Hypothalamus (tissue), 51 donors: ENCODE measurements at regions not wholly inside any gene's neighbourhood (a gene's known extent, or its start where the extent isn't known, plus 50 kb on each side); places are given as distances from the start of the nearest gene placed in this dataset.

Experiments used
- DNase-seq, 51 donors: peaks; one replicate each; lab custom pipeline; 2025; lab: John Stamatoyannopoulos, UW

DNA sequence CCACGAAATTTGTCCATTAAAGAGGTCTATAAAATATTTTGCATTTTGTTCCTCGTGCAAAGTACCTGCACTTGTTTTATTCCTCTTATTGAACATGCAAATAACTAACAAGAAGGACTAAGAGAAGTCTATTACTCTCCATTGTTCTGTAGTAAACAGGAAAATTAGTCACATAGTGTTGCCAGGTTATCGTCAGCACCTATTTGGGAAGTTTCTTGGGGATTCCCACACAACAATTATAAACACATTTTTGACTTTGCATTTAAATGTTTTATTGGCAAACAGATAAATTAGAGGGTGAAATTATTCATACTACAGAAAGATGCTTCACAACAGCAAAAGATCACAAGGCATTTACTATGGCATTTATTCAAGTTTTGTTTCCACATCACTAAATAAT is 174.5 kb downstream of the ZC3H11B start:
- no peak for DNase-seq

- no peak for DNase-seq
Observed at GRCh38 chr1:219434923-219435297, 178.0 kb downstream of the ZC3H11B start.

GRCh38 chr1:219434285-219434922 is 178.5 kb downstream of the ZC3H11B start:
- no peak for DNase-seq

DNA sequence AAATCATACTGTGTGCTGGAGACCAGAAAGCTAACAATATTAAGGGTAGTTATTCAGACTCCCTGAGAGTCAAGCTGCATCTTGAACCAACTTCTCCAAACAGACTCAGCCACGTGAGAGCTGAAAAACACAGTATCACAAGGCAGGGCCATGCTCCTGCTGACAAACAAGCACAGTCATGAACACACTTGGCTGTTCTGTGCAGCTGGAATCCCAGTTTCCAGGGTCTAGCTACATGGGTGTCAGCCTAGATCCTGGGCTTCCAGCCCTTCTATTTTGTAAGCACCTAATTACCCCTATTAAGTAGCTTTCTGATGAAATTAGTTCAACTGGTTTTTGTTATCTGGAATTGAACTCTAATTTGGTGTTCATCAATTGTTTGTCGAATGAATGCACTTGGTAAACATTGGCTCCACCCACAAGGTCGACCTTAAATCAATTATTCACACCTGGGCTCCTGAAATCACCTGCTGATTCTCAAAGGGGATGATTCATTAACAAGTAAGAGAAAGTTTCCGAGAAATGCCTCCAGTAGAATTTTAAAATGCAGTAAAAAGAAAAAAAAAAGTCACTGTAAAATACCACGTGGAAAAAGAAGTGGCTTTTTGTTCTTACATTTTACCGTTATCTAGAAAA is 179.3 kb downstream of the ZC3H11B start:
- peak in 1 of 51 donors; percentile 2 for DNase-seq

DNA sequence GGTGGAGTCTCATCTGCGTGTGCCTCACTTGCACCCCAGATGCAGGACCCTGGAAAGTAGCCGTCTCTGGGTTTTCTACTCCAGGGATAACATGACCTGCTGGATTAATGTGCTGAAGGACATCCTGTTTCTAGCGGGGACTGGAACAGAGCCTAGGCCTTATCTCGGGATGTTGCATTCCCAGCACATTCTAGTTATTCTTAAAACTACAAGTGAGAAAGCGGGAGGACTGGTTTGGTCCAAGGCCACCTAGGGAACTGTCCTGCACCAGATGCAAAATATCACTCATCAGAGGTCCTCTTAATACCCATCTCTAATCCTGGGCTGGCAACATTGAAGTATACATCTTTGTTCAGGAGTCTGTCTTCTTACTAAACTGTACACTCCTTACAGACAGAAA is 179.9 kb downstream of the ZC3H11B start:
- no peak for DNase-seq

- peak in 2 of 51 donors; percentile 1 to 3 for DNase-seq
Observed at GRCh38 chr1:219432191-219432606, 180.7 kb downstream of the ZC3H11B start.

GRCh38 chr1:219430419-219430818 is 182.5 kb downstream of the ZC3H11B start:
- DNase-seq: no peak

DNA sequence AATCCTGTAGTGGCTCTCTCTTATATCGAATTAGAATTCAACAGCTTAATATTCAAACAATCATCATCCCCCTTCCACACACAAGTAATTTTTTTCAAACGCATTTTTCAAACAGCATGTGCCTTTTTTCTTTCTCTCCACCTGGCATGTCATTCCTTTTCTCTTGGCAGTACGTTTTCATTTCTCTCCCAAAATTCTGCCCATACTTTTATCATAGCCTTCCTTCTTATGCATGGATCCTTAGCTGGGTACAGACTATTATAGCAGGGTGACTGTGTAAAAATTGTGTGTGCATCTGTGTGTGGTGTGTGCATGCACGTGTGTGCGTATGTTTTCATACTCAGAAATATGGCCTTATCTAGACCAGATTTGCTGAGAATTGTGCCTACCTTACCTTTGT is 184.3 kb downstream of the ZC3H11B start:
- no peak for DNase-seq

GRCh38 chr1:219427989-219428388 is 184.9 kb downstream of the ZC3H11B start:
- DNase-seq: no peak

DNA sequence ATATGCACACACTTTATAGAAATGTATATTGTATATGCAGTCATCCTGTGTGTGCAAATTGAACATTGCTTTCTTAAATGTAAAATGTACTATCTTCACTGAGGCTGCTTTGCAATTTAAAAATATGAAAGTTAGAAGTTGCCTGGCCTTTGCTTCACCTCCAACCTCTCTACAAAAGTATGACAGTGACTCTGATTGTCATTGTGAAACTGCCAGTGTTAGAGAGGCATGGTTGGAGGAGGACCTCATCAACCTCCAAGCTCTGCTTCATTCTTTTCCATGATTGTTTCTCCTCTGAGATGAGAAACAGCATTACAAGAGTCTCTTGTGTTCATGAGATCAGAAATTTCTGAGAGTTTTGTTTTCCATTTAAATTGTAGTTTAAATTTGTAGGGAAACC is 185.5 kb downstream of the ZC3H11B start:
- no peak for DNase-seq

GRCh38 chr1:219422811-219423598 is 189.9 kb downstream of the ZC3H11B start:
- DNase-seq: no peak

DNA sequence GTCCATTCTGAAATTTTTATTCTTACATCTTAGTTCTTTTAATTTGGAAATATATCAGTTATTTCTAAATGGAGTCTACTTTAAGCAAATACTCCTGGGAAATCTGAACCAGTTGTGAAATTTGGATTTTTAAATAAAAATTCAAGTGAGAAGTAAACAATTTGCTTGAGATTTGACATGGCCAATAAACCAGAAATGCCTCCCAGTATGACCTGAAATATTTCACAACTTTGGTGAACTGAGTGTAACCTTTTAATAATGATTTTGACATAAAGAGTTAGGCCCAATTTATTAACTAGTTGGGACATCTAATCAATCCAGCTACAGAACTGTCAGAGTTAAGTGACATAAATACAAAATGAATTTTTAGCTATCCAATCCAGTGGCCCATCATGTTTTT is 192.0 kb downstream of the ZC3H11B start:
- DNase-seq: no peak

GRCh38 chr1:219419860-219420259 is 193.0 kb downstream of the ZC3H11B start:
- DNase-seq: no peak

DNA sequence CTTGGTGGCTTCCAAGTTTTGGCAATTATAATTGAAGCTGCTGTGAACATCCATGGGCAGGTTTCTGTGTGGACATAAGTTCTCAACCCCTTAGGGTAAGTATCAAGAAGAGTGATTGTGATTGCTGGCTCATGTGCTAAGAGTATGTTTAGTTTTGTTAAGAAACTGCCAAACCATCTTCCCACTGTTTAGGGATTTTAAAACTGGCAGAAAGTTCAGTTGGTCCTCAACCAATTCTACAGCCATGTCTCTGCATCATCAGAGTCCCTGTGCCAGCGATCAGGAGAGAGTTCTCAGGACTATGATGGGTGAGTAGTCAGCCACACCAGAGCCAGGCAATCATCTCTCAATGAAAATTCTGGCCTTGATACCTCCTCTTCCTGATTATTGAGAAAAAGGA is 193.8 kb downstream of the ZC3H11B start:
- DNase-seq: no peak

DNA sequence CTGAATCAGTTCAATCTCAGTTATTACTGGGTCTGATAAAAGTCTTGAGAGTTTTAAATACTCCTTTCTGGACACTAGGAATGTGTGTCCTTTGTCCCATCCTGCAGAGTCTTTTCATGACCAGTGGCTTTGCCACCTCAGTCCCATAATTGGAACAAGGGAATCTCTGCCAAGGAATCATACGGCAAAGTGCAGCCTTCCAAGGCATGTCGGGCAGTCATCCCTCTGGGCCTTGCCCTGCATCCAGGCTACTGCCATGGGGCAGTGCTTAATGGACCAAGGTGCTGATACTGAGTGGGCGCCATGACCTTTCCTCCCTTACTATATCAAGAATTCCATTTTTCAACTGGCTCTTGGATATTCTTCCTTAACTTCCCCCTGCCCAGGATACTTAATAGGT is 195.3 kb downstream of the ZC3H11B start:
- DNase-seq: no peak

- DNase-seq: peak in 23 of 51 donors; percentile 1 to 64 (median 15)
Observed at GRCh38 chr1:219416598-219417238, 196.2 kb downstream of the ZC3H11B start.

DNA sequence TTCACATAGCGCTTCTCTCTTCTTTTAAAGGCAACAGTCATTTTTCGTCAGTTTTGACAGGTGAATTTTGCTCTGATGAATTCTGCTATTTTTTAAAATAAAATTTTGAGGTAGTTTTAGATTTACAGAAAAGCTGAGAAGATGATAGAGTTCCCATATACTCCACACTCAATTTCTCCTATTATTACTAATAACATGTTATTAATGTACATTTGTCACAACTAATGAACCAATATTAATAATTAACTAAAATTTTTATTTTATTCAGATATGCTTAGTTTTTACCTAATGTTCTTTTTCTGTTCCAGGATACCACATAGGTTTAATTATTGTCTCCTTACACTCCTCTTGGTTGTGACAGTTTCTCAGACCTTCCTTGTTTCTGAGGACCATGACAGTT is 197.0 kb downstream of the ZC3H11B start:
- DNase-seq: no peak

DNA sequence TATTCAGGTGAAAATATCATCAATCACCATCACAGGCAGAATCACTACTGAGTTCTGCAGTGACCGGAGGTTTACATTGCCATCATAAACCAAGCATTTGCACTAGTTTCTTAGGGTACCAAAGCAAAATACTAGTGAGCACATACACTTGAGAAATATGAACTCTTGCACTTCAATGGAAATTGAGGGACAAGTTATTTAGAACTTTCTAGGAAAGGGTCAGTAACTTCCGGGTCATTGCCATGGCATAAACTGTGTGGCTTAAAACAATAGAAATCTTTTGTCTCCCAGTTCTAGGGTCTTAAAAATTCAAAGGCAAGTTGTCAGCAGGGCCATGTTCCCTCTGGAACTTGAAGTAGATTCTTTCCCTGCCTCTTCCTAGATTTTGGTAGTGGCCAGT is 197.5 kb downstream of the ZC3H11B start:
- no peak for DNase-seq

DNA sequence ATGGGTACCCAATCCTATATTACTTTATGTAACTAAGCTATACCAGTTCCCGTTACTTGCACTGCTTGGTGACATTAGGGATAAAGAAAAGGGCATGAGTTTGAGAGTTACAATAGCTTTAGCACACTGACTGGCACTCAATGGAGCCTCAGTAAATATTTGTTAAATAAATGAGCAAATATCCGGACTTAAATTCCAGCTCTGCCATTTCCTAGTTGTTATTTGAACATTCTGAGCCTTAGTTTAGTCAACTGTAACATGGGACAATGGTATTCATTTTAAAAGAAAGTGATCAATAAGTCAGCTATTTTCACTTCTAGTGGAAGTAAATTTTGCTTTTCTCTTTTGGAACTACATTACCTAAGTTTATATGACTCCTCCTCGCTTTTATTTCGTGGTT is 198.7 kb downstream of the ZC3H11B start:
- no peak for DNase-seq

GRCh38 chr1:219413536-219413935 is 199.4 kb downstream of the ZC3H11B start:
- no peak for DNase-seq

DNA sequence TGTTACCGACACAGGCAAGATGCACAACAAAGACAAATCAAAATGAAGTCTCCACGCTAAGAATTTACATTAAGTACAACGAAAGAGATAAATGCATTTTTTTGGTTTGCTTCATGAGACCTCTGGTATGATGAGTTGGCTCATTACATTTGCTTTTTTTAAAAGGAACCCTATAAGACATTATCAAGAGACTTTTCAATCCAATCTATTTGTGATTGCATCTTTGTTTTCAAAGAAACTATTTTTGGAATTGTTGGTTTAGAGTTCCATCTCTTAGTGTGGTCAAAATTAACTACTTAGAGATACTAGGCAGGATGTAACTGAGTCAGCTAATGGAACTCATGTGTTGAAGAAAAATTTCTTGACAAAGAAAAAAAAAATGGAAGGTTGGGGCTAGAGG is 200.1 kb downstream of the ZC3H11B start:
- no peak for DNase-seq
